M059J (cell line): ENCODE measurements at regions not wholly inside any gene's neighbourhood (a gene's known extent, or its start where the extent isn't known, plus 50 kb on each side); places are given as distances from the start of the nearest gene placed in this dataset.

Experiments used
- DNase-seq: peaks from one replicate; pipeline ENCODE4 v3.0.0-alpha.2; 2012; ENCODE audit warnings: low read depth

DNA sequence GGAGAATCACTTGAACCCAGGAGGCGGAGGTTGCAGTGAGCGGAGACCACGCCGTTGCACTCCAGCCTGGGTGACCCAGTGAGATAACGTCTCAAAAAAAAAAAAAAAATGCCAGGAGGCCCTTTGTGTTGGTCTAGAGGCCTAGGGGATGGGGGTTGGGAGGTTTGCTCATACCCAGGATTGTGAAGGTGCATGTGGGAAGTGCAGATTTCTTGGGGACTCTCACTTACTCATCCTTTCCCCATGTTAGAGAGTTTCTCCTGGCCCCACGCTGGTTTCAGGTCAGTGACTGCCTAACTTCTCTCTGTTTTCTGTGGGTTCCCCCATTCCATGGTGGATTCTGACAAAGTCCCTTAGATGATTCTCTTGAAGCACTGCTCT is 471.5 kb upstream of the CNTNAP2 start:
- DNase-seq = peak; percentile 60

DNA sequence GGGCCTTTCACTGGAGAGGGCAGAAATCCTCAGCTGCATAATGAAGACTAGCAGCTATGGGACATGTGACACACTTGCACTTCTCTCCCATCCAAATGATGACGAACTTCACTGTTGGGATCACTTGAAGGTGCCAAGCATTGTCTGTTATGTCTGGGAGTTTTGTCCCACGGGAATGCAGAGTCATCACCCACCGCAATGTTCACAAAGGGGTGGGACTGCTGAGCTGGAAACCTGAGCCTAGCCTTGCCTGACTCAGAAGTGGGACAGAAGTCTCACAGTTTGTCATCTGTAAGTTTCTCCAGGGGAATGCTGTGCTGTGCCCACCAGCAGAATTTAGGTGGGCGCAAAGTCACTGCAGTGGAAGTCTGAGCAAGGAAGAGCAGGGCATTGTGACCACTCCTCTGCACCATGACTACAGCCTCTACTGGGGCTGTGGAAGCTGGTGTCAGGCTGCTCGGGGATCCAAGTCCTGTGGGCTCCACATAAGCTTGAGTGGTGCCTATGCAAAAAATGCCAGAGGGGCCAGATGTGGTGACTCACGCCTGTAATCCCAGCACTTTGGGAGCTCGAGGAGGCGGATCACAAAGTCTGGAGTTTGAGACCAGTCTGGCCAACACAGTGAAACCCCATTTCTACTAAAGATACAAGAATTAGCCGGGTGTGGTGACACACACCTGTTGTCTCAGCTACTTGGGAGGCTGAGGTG is 472.0 kb upstream of the CNTNAP2 start:
- peak; percentile 87 for DNase-seq

GRCh38 chr7:145643981-145644380 is 472.6 kb upstream of the CNTNAP2 start:
- peak; percentile 73 for DNase-seq

- DNase-seq = peak; percentile 51
These were observed 483.1 kb upstream of the CNTNAP2 start for GRCh38 chr7:145633513-145633912.

DNA sequence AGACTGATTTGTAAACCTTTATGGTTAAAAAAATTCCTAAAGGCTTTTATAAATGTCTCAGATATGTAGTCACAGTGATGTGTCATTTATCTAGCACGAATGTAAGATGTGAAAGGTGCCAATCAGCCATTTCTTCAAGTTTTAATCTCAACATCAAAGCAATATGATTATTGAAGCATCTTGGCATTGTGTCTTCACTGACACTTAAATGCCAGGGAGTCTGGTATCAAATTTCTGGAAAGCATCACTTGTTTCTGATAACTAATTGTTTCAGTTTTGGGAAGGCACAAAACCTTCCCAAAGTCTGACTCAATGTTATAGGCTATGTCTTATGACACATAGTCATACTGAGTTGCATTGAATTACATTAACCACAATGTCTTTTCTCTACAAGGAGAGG is 492.0 kb upstream of the CNTNAP2 start:
- peak; percentile 71 for DNase-seq

GRCh38 chr7:145605963-145606362 is 510.6 kb upstream of the CNTNAP2 start:
- DNase-seq = no peak

- no peak for DNase-seq
These were observed 517.2 kb upstream of the CNTNAP2 start for GRCh38 chr7:145599376-145599775.

DNA sequence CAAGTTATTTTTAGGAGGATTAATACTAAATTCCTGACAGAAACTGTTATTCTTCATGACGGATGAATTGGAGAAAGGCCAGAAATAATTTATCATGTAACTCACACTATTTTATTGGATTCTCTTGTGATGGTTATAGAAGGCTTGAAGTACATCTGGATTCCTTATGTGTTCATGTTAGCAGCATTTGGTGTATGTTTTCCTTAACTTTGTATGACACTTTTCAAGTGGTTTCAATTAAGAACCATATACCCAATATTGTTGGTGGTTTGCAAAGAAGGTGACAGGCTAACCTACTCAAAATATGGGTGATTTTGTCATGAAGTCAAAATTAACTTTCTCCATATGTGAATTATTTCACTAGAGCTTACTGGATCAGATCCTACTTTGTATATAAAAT is 532.2 kb upstream of the CNTNAP2 start:
- no peak for DNase-seq

DNA sequence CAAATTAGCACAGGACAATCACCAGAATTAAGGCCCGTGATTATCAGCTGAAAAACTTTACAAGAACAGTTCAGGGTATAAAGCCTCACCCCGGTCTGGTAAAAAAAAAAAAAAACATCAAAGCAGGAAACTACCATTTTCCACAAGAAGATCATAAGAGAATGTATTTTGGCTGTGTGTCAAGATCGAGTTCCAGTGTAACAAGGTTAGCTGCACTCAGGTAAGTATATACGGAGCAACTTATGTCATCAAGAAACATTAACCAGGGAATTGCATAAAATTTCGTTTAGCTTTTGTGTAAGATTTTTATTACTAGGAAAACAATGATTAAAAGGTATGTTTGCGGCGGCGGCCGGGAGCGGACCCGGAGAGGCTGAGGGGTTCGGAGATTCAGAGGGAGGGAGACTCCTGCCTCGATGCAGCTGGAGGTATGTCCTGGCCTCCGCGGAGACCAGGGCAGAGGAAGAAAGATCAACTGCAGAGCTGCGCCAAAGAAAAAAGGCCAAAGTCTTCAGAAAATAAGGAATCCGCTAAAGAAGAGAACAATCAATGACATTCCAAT is 533.8 kb upstream of the CNTNAP2 start:
- no peak for DNase-seq

- no peak for DNase-seq
These were observed 558.8 kb upstream of the CNTNAP2 start for GRCh38 chr7:145557805-145558204.

DNA sequence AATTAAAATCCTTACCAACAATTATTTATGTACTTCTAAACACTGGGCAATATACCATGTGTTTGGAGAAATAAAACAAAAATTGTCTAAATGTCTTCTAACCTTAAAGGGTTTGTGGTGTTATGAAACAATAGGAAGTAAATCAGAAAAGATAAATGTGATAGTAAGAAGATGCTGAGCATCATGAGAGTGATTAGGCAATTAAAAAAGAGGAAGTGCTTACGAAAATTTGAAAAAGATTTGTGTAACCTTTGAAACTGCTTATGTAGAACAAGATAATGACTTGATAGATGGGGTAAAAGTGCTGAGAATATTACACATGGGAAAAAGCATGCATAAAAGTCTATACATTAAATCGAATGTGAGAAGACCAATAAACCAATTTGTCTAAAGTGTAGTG is 573.4 kb upstream of the CNTNAP2 start:
- no peak for DNase-seq

DNA sequence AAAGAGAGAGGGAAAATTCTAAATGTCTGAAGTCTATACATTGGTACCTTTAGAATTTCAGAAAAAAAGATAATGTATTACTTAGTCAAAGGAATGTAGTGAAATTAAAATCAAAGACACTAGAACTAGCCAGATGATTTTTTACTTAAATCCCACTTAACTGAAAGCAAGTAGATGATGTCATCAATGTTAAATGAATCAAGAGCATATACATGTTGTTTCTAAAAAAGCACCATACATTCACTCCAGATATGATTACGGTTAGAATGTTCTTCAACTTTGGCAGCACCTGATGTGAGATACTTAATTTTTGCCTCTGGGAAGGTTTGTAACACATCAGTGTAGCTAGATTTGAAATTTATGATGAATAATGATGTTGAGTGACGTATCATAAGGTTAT is 576.7 kb upstream of the CNTNAP2 start:
- no peak for DNase-seq

DNA sequence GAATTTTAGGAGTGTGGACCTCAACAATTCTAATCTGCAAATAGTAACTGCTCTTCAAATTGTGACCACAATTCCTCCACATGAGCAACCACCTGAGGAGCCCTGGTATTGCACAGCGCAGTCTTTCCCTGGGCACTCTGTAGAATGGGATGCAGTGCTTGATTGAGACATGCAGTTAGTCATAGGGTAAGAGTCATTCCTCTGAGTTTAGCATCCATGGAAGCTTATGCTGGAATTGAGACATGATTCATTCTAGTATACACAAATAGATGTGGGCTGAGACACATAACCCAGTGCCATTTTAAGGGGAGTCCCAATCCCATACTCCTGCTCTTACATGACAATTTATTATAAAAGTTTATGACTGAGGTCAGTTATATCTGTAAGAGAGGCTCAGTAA is 582.3 kb upstream of the CNTNAP2 start:
- peak; percentile 42 for DNase-seq

GRCh38 chr7:145520284-145520683 is 596.3 kb upstream of the CNTNAP2 start:
- DNase-seq = no peak

- no peak for DNase-seq
These were observed 605.6 kb upstream of the CNTNAP2 start for GRCh38 chr7:145511004-145511403.

GRCh38 chr7:145497911-145498525 is 618.6 kb upstream of the CNTNAP2 start:
- DNase-seq = peak; percentile 66

GRCh38 chr7:145490356-145490755 is 626.2 kb upstream of the CNTNAP2 start:
- no peak for DNase-seq

GRCh38 chr7:145489609-145490008 is 627.0 kb upstream of the CNTNAP2 start:
- no peak for DNase-seq

DNA sequence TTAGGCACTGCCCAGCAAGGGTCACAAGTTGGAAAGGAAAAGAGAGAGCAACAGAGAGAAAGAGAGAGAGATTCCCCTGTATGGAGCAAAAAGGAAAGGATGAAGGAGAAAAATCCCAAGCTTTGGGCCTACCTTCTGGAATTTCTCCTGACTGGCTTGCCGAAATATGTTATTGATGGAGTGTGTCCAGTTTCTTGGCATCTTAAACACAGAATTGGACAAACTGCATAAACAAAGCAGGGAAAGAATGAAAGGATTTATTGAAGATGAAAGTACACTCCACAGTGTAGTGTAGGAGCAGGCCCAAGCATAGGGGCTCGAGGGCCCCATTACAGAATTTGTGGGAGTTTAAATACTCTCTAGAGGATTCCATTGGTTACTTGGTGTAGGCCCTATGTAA is 627.8 kb upstream of the CNTNAP2 start:
- no peak for DNase-seq

DNA sequence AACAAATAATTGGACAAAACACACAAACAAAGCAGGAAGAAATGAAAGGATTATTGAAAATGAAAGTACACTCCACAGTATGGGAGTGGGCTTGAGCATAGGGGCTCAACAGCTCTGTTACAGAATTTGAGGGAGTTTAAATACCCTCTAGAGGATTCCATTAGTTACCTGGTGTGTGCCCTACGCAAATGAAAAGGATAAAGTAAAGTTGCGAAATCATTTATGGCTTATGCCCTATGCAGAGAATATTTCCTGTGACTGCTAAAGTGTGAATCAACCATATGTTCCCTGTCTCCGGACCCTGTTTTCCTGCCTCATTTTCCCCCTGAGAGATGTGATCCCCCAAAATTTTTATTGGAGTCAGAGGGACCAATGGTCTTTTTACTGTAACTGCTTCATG is 634.6 kb upstream of the CNTNAP2 start:
- DNase-seq = no peak

DNA sequence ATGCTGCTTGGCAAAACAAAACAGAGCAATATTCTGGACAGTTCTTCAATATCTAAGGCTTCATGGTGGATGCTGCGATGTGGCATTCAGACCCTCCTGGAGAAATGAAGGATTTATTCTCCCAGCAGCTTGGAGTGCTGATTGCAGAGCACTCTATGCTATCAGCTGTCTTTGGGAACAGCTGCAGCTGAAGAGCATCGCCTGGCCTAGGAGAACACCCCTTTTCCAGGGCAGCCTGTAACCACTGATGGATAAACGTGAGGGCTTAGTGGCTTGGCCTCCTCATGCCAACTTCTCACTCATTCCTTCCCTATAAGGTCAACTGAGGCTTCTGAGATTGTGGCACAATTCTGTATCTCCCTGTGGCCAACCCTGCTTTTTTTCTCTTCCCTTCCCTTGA is 638.1 kb upstream of the CNTNAP2 start:
- no peak for DNase-seq

DNA sequence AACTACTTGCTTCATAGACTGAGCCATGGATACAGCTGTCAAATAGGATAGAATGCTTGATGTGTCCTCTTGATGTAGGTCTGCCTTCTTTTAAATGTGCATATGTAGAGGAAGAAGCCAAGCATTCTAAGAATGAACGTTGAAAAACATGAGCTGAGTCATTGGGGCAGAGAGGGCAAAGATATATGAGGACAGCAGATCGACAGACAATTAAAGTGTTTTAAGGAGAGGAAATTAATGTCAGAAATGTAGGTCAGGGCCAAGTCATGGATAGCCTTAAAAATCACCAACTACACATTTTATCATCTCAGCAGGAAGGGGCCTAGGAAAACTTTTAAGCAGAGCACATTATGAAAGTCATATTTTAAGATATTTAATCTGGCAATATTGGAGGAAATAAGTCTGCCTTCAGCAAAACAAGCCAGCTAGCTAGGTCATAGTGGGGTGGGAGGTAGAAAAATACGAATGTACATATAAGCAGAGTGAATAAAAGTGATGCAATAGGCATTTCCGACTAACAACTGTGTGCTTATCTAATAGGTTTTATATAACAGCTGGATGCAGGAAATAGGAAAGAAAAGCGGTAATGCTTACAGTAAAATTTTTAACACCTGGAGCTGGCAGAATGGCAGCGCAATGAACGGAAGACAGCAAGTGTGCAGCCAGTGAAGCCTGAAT is 638.3 kb upstream of the TPK1 start:
- peak; percentile 7 for DNase-seq

DNA sequence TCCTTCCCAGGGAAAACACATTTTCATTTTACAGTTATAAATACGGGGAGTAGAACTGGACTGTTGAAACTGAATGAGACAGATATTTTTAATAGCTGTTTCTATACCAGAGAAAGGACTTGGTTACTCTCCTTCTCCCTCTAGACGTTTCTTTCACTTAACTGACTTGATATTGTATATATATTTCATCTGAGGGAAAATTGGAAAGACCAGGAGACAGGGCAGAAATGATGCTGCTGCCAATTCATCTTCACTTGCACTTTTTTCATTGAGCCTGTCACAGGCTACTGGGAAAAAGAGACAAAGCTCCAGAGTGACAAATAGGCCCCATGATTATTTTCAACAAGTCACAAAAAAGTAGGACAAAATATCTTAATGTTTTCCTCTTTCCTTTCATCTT is 636.0 kb upstream of the TPK1 start:
- DNase-seq = no peak
